ENCODE measurements at regions not wholly inside any gene's neighbourhood (a gene's known extent, or its start where the extent isn't known, plus 50 kb on each side); places are given as distances from the start of the nearest gene placed in this dataset.

GRCh38 chr12:24698972-24699371, 249.9 kb downstream of the BCAT1 start:
- DNase-seq = no peak
- no peak for TF ChIP-seq POLR2A (IDR thresholded peaks at IDR 0.05)
- no peak for TF ChIP-seq POLR2AphosphoS5 (IDR thresholded peaks at IDR 0.05)
- no peak for TF ChIP-seq CTCF (IDR thresholded peaks at IDR 0.05 in 8 of 11, conservative IDR thresholded peaks at IDR 0.05 in 3 of 11)
- H3K27ac ChIP-seq = peak overlapping the region in 1 of 8 donors; percentile 0
- intact Hi-C loops (cut with DNase I; ENCODE audit: low total_unique reads) = no loop called here
- H3K4me3 ChIP-seq = no peak overlapping the region
- no peaks in the 10 kb centered on the region for H3K4me1 ChIP-seq
- no peaks in the 10 kb centered on the region for H3K9me3 ChIP-seq
- WGBS, 5 donors = 76 to 84% (median 78%) methylated on average over 2 of the region's 2 CpGs
- no peaks in the 10 kb centered on the region for H3K36me3 ChIP-seq
- H3K27me3 ChIP-seq (replicated peaks in 1 of 7) = no peaks in the 10 kb centered on the region

GRCh38 chr12:24697769-24698168, 251.1 kb downstream of the BCAT1 start:
- Histone ChIP-seq H3K27me3 (replicated peaks in 1 of 7) (no peaks in the 10 kb centered on the region), H3K4me3 (no peak overlapping the region), H3K36me3 (no peaks in the 10 kb centered on the region), H3K9me3 (no peaks in the 10 kb centered on the region), H3K4me1 (no peaks in the 10 kb centered on the region), H3K27ac (peak overlapping the region in 5 of 8 donors; percentile 35 to 52 (median 41))
- intact Hi-C loops (cut with DNase I; ENCODE audit: low total_unique reads) = no loop called here
- DNase-seq = no peak
- WGBS, 5 donors = 56 to 66% (median 61%) methylated on average over 2 of the region's 2 CpGs
- TF ChIP-seq POLR2AphosphoS5 (IDR thresholded peaks at IDR 0.05) = no peak

- no peaks in the 10 kb centered on the region for H3K27me3 ChIP-seq (replicated peaks in 1 of 7)
- WGBS, 5 donors = 66 to 81% (median 73%) methylated on average over 2 of the region's 2 CpGs
- peak overlapping the region in 5 of 8 donors; percentile 35 to 52 (median 41) for H3K27ac ChIP-seq
- DNase-seq = no peak
- no peaks in the 10 kb centered on the region for H3K36me3 ChIP-seq
- no peaks in the 10 kb centered on the region for H3K4me1 ChIP-seq
- TF ChIP-seq POLR2AphosphoS5 (IDR thresholded peaks at IDR 0.05) (no peak), POLR2A (IDR thresholded peaks at IDR 0.05) (no peak), CTCF (IDR thresholded peaks at IDR 0.05 in 8 of 11, conservative IDR thresholded peaks at IDR 0.05 in 3 of 11) (no peak)
- intact Hi-C loops (cut with DNase I; ENCODE audit: low total_unique reads) = no loop called here
- H3K9me3 ChIP-seq = no peaks in the 10 kb centered on the region
- H3K4me3 ChIP-seq = no peak overlapping the region
These were observed 251.6 kb downstream of the BCAT1 start for GRCh38 chr12:24697295-24697694.

GRCh38 chr12:24696800-24697199, 252.1 kb downstream of the BCAT1 start:
- Histone ChIP-seq H3K27ac (peak overlapping the region in 5 of 8 donors; percentile 35 to 63 (median 41)), H3K4me3 (no peak overlapping the region), H3K36me3 (no peaks in the 10 kb centered on the region), H3K27me3 (replicated peaks in 1 of 7) (no peaks in the 10 kb centered on the region), H3K4me1 (no peaks in the 10 kb centered on the region), H3K9me3 (no peaks in the 10 kb centered on the region)
- TF ChIP-seq POLR2AphosphoS5 (IDR thresholded peaks at IDR 0.05) = no peak
- TF ChIP-seq CTCF (IDR thresholded peaks at IDR 0.05 in 8 of 11, conservative IDR thresholded peaks at IDR 0.05 in 3 of 11) = no peak
- no peak for TF ChIP-seq POLR2A (IDR thresholded peaks at IDR 0.05)
- WGBS, 5 donors = 76 to 84% (median 82%) methylated on average over 6 of the region's 6 CpGs
- no peak for DNase-seq
- intact Hi-C loops (cut with DNase I; ENCODE audit: low total_unique reads) = no loop called here

Measured in spleen (tissue), 11 donors.